Right ventricle myocardium superior (tissue), 1 donor: ENCODE measurements at regions not wholly inside any gene's neighbourhood (a gene's known extent, or its start where the extent isn't known, plus 50 kb on each side); places are given as distances from the start of the nearest gene placed in this dataset.

Source experiments
- ATAC-seq: fragments of 200-7000 bp; cut with Tn5 transposase; one replicate; pipeline ENCODE4 v1.9.1; 2020; ENCODE audit warnings: mild to moderate bottlenecking; ENCODE audit not compliant: poor library complexity
- DNase-seq: peaks from one replicate; pipeline ENCODE4 v3.0.0-alpha.2; 2020
- intact Hi-C: fragments of 100-400 bp; cut with DNase I; formaldehyde crosslinking; loops from one replicate; pipeline ENCODE4 v1.11.2; 2022
- donor health status: DM: no; HTN: yes; CAD: no; lungs with severe emphysema.

- ATAC-seq, result no peak
- intact Hi-C loops, result no loop called here
- no peak for DNase-seq
Observed at GRCh38 chr10:44326474-44327030, 58.3 kb downstream of the CXCL12 start.

GRCh38 chr10:44325596-44326307 is 59.1 kb downstream of the CXCL12 start:
- intact Hi-C loops, result no loop called here
- no peak for ATAC-seq

GRCh38 chr10:44325157-44325556 is 59.7 kb downstream of the CXCL12 start:
- intact Hi-C loops, result no loop called here
- no peak for DNase-seq
- no peak for ATAC-seq

More at GRCh38 chr10:44325596-44326307, 59.1 kb downstream of the CXCL12 start:
- no peak for DNase-seq

- DNase-seq, result no peak
- ATAC-seq, result no peak
- intact Hi-C loops, result no loop called here
Observed at GRCh38 chr10:44323838-44324237, 61.1 kb downstream of the CXCL12 start.

GRCh38 chr10:44322137-44322536 is 62.8 kb downstream of the CXCL12 start:
- ATAC-seq, result no peak
- DNase-seq, result no peak
- intact Hi-C loops, result no loop called here

GRCh38 chr10:44320756-44321155 is 64.1 kb downstream of the CXCL12 start:
- ATAC-seq (peak; percentile 52), DNase-seq (no peak)
- intact Hi-C loops, result no loop called here

- intact Hi-C loops, result no loop called here
- ATAC-seq (no peak), DNase-seq (no peak)
Observed at GRCh38 chr10:44317856-44318255, 67.0 kb downstream of the CXCL12 start.

GRCh38 chr10:44316922-44317215 is 68.0 kb downstream of the CXCL12 start:
- ATAC-seq (no peak), DNase-seq (no peak)
- intact Hi-C loops, result no loop called here

GRCh38 chr10:44316187-44316921 is 68.5 kb downstream of the CXCL12 start:
- ATAC-seq, result no peak
- no peak for DNase-seq
- intact Hi-C loops, result no loop called here

- no peak for DNase-seq
- ATAC-seq, result no peak
- intact Hi-C loops, result loop anchor here (5.0 kb wide), 3 partner anchors 67 to 643 kb away; no protein-coding TSS in a partner anchor
Observed at GRCh38 chr10:44314802-44315460, 70.0 kb downstream of the CXCL12 start.

- no peak for DNase-seq
- intact Hi-C loops, result loop anchor here (5.0 kb wide), 3 partner anchors 69 to 641 kb away; no protein-coding TSS in a partner anchor
- ATAC-seq, result no peak
Observed at GRCh38 chr10:44313761-44314165, 71.1 kb downstream of the CXCL12 start.

GRCh38 chr10:44312401-44312800 is 72.5 kb downstream of the CXCL12 start:
- intact Hi-C loops, result loop anchor here (5.0 kb wide), 3 partner anchors 70 to 640 kb away; no protein-coding TSS in a partner anchor
- ATAC-seq (no peak), DNase-seq (no peak)

- DNase-seq (no peak), ATAC-seq (no peak)
- intact Hi-C loops, result loop anchor here (5.0 kb wide), 3 partner anchors 71 to 639 kb away; no protein-coding TSS in a partner anchor
Observed at GRCh38 chr10:44311563-44312051, 73.3 kb downstream of the CXCL12 start.

GRCh38 chr10:44310762-44311562 is 73.9 kb downstream of the CXCL12 start:
- peak; percentile 93 for DNase-seq
- peak; percentile 99 for ATAC-seq
- intact Hi-C loops, result loop anchor here (5.0 kb wide), 3 partner anchors 71 to 639 kb away; no protein-coding TSS in a partner anchor

- intact Hi-C loops, result loop anchor here (5.0 kb wide), 3 partner anchors 72 to 638 kb away; no protein-coding TSS in a partner anchor
- DNase-seq, result no peak
- no peak for ATAC-seq
Observed at GRCh38 chr10:44309939-44310761, 74.7 kb downstream of the CXCL12 start.

- DNase-seq (no peak), ATAC-seq (no peak)
- intact Hi-C loops, result no loop called here
Observed at GRCh38 chr10:44309361-44309760, 75.5 kb downstream of the CXCL12 start.

- ATAC-seq (no peak), DNase-seq (no peak)
- intact Hi-C loops, result no loop called here
Observed at GRCh38 chr10:44308935-44309334, 76.0 kb downstream of the CXCL12 start.
